Smooth muscle cell (in vitro differentiated cells): ENCODE measurements at regions not wholly inside any gene's neighbourhood (a gene's known extent, or its start where the extent isn't known, plus 50 kb on each side); places are given as distances from the start of the nearest gene placed in this dataset.

Experiments
- DNase-seq: peaks from one replicate; lab custom pipeline; 2025; ENCODE audit not compliant: unreplicated experiment; lab: John Stamatoyannopoulos, UW
- H2AFZ ChIP-seq: fragments of 200-600 bp; sonication (generic); 2 replicates; pipeline ENCODE4 v1.6.0; 2016; ENCODE audit warnings: antibody characterized with exemption, low read depth, mild to moderate bottlenecking
- H3F3A ChIP-seq: fragments of 200-600 bp; sonication (generic); 2 replicates; pipeline ENCODE4 v1.6.0; 2017; ENCODE audit warnings: antibody characterized with exemption, low read depth
- H3K27ac ChIP-seq: fragments of 200-600 bp; sonication (generic); 2 replicates; pipeline ENCODE4 v1.5.1; 2016; ENCODE audit warnings: low read depth, mild to moderate bottlenecking
- H3K27me3 ChIP-seq: fragments of 200-600 bp; sonication (generic); 2 replicates; pipeline ENCODE4 v1.6.1; 2016; ENCODE audit warnings: low read depth, mild to moderate bottlenecking
- H3K36me3 ChIP-seq: fragments of 200-600 bp; sonication (generic); 2 replicates; pipeline ENCODE4 v1.5.1; 2016; ENCODE audit warnings: low read depth
- H3K4me1 ChIP-seq: fragments of 200-600 bp; sonication (generic); 2 replicates; pipeline ENCODE4 v1.5.1; 2016; ENCODE audit warnings: low read depth
- H3K4me2 ChIP-seq: fragments of 200-600 bp; sonication (generic); 2 replicates; pipeline ENCODE4 v1.6.0; 2016; ENCODE audit warnings: mild to moderate bottlenecking
- H3K4me3 ChIP-seq: fragments of 200-600 bp; sonication (generic); 2 replicates; pipeline ENCODE4 v1.5.1; 2016; ENCODE audit warnings: mild to moderate bottlenecking
- H3K79me2 ChIP-seq: fragments of 200-600 bp; sonication (generic); 2 replicates; pipeline ENCODE4 v1.6.0; 2016; ENCODE audit warnings: low read depth, mild to moderate bottlenecking
- H3K9ac ChIP-seq: fragments of 200-600 bp; sonication (generic); 2 replicates; pipeline ENCODE4 v1.6.0; 2016; ENCODE audit warnings: low read depth
- H3K9me3 ChIP-seq: fragments of 200-600 bp; sonication (generic); replicated peaks from 2 replicates; pipeline ENCODE4 v1.5.1; 2016; ENCODE audit warnings: low read depth
- H4K20me1 ChIP-seq: fragments of 200-600 bp; sonication (generic); 2 replicates; pipeline ENCODE4 v1.6.0; 2016; ENCODE audit warnings: low read depth
- CTCF ChIP-seq: fragments of 200-600 bp; sonication (generic); IDR thresholded peaks from 2 replicates; pipeline ENCODE4 v1.5.1; 2017; ENCODE audit warnings: borderline replicate concordance, mild to moderate bottlenecking, antibody characterized with exemption; ENCODE audit not compliant: insufficient read depth, poor library complexity, severe bottlenecking
- WGBS: methylation state at CpG from one replicate; pipeline ENCODE4 v1.1.7; 2016; ENCODE audit warnings: low lambda C conversion rate; 5-methylcytosine and 5-hydroxymethylcytosine counted together

GRCh38 chr9:29001006-29001405, 1427.7 kb upstream of the C9orf72 start:
- Histone ChIP-seq H3K4me1 (no peaks in the 10 kb centered on the region), H2AFZ (no peak overlapping the region), H3K27ac (peak overlapping the region; percentile 59), H3K9me3 (no peaks in the 10 kb centered on the region), H3K27me3 (no peaks in the 10 kb centered on the region), H4K20me1 (no peaks in the 10 kb centered on the region), H3K79me2 (peaks cover 12% of the 10 kb centered on the region), H3K9ac (no peak overlapping the region), H3F3A (no peaks in the 10 kb centered on the region), H3K4me2 (no peak overlapping the region), H3K4me3 (no peak overlapping the region), H3K36me3 (no peaks in the 10 kb centered on the region)
- no peak for DNase-seq
- TF ChIP-seq CTCF = no peak
- WGBS = 87% methylated on average over 3 of the region's 3 CpGs

GRCh38 chr9:29004988-29005387, 1431.7 kb upstream of the C9orf72 start:
- DNase-seq = no peak
- no peak for TF ChIP-seq CTCF
- 71% methylated on average over 1 of the region's 1 CpG for WGBS

GRCh38 chr9:29006628-29007027, 1433.3 kb upstream of the C9orf72 start:
- H2AFZ ChIP-seq = no peak overlapping the region

More at GRCh38 chr9:29004988-29005387, 1431.7 kb upstream of the C9orf72 start:
- H3K27ac ChIP-seq = no peak overlapping the region
- no peaks in the 10 kb centered on the region for H3K27me3 ChIP-seq
- H3K9ac ChIP-seq = no peak overlapping the region
- H3K36me3 ChIP-seq = no peaks in the 10 kb centered on the region
- H4K20me1 ChIP-seq = no peaks in the 10 kb centered on the region
- no peak overlapping the region for H3K4me2 ChIP-seq
- H2AFZ ChIP-seq = no peak overlapping the region
- H3K9me3 ChIP-seq = no peaks in the 10 kb centered on the region
- H3K4me3 ChIP-seq = no peak overlapping the region
- H3F3A ChIP-seq = no peaks in the 10 kb centered on the region
- H3K4me1 ChIP-seq = no peaks in the 10 kb centered on the region
- peaks cover 15% of the 10 kb centered on the region for H3K79me2 ChIP-seq

More at GRCh38 chr9:29006628-29007027, 1433.3 kb upstream of the C9orf72 start:
- Histone ChIP-seq H3K4me1 (no peaks in the 10 kb centered on the region), H3K9ac (no peak overlapping the region), H3K4me3 (no peak overlapping the region), H4K20me1 (no peaks in the 10 kb centered on the region), H3F3A (no peaks in the 10 kb centered on the region), H3K27ac (no peak overlapping the region), H3K36me3 (no peaks in the 10 kb centered on the region), H3K79me2 (peaks cover 23% of the 10 kb centered on the region), H3K9me3 (no peaks in the 10 kb centered on the region), H3K4me2 (no peak overlapping the region), H3K27me3 (no peaks in the 10 kb centered on the region)
- DNase-seq = no peak
- no peak for TF ChIP-seq CTCF
- WGBS = 84% methylated on average over 4 of the region's 4 CpGs
